Calu3 (cell line): ENCODE measurements at regions not wholly inside any gene's neighbourhood (a gene's known extent, or its start where the extent isn't known, plus 50 kb on each side); places are given as distances from the start of the nearest gene placed in this dataset.

Experiments
- BruUV-seq: library from RNA; stranded (reverse); fragments of 400-500 nt; replicated peaks from 2 replicates; lab custom pipeline; 2021; lab: Mats Ljungman, UMichigan
- CTCF ChIA-PET: fragments of 300-600 bp; sonication (Branson Sonifier 250); formaldehyde crosslinking; loops from one replicate; lab custom pipeline; 2022; ENCODE audit warnings: antibody characterized with exemption; lab: Charles Lee
- DNase-seq: peaks from one replicate; pipeline ENCODE4 v3.0.0; 2022
- H3K27ac Mint-ChIP-seq: one replicate; pipeline ENCODE4 v1.8.0; 2022; ENCODE audit warnings: mixed read lengths; ENCODE audit not compliant: unreplicated experiment
- H3K27me3 Mint-ChIP-seq: one replicate; pipeline ENCODE4 v1.8.0; 2022; ENCODE audit warnings: mixed read lengths; ENCODE audit not compliant: unreplicated experiment
- H3K36me3 Mint-ChIP-seq: one replicate; pipeline ENCODE4 v1.8.0; 2022; ENCODE audit warnings: mild to moderate bottlenecking, moderate library complexity, mixed read lengths; ENCODE audit not compliant: insufficient read depth, unreplicated experiment
- H3K4me1 Mint-ChIP-seq: one replicate; pipeline ENCODE4 v1.8.0; 2022; ENCODE audit warnings: mild to moderate bottlenecking, low read depth, mixed read lengths; ENCODE audit not compliant: unreplicated experiment
- H3K4me3 Mint-ChIP-seq: one replicate; pipeline ENCODE4 v1.8.0; 2022; ENCODE audit warnings: mild to moderate bottlenecking, low read depth, moderate library complexity, mixed read lengths; ENCODE audit not compliant: unreplicated experiment
- H3K9me3 Mint-ChIP-seq: one replicate; pipeline ENCODE4 v1.8.0; 2022; ENCODE audit warnings: low read depth, mixed read lengths; ENCODE audit not compliant: unreplicated experiment
- intact Hi-C: fragments of 100-400 bp; cut with micrococcal nuclease; formaldehyde crosslinking; loops from one replicate; pipeline ENCODE4 v1.10.0; 2022; ENCODE audit not compliant: unreplicated experiment
- TF ChIP-seq, protein P1 (sequence below): fragments of 200-600 bp; IDR thresholded peaks from one replicate; pipeline ENCODE4 v1.8.0; 2022; ENCODE audit warnings: antibody characterized with exemption; ENCODE audit not compliant: unreplicated experiment

- no peaks in the 10 kb centered on the region for H3K9me3 Mint-ChIP-seq
- intact Hi-C loops = no loop called here
- no TSS peak for BruUV-seq
- no peaks in the 10 kb centered on the region for H3K36me3 Mint-ChIP-seq
- no peak for DNase-seq
- H3K4me1 Mint-ChIP-seq = peaks cover under 1% of the 10 kb centered on the region
- H3K27ac Mint-ChIP-seq = no peak overlapping the region
- peaks cover 39% of the 10 kb centered on the region for H3K27me3 Mint-ChIP-seq
- TF ChIP-seq, protein P1, sequence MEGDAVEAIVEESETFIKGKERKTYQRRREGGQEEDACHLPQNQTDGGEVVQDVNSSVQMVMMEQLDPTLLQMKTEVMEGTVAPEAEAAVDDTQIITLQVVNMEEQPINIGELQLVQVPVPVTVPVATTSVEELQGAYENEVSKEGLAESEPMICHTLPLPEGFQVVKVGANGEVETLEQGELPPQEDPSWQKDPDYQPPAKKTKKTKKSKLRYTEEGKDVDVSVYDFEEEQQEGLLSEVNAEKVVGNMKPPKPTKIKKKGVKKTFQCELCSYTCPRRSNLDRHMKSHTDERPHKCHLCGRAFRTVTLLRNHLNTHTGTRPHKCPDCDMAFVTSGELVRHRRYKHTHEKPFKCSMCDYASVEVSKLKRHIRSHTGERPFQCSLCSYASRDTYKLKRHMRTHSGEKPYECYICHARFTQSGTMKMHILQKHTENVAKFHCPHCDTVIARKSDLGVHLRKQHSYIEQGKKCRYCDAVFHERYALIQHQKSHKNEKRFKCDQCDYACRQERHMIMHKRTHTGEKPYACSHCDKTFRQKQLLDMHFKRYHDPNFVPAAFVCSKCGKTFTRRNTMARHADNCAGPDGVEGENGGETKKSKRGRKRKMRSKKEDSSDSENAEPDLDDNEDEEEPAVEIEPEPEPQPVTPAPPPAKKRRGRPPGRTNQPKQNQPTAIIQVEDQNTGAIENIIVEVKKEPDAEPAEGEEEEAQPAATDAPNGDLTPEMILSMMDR = no peak
- H3K4me3 Mint-ChIP-seq = no peak overlapping the region
- CTCF ChIA-PET = no interaction called here
These were observed 271.3 kb downstream of the PARN start for GRCh38 chr16:14358697-14359305.

GRCh38 chr16:14357328-14357727 lies 272.7 kb downstream of the PARN start:
- intact Hi-C loops = no loop called here
- TF ChIP-seq, protein P1 = no peak
- no peak overlapping the region for H3K27ac Mint-ChIP-seq
- no peaks in the 10 kb centered on the region for H3K36me3 Mint-ChIP-seq
- H3K9me3 Mint-ChIP-seq = no peaks in the 10 kb centered on the region
- no peak for DNase-seq
- BruUV-seq = no TSS peak
- H3K4me1 Mint-ChIP-seq = no peaks in the 10 kb centered on the region
- H3K4me3 Mint-ChIP-seq = no peak overlapping the region
- CTCF ChIA-PET = no interaction called here
- peaks cover 39% of the 10 kb centered on the region for H3K27me3 Mint-ChIP-seq

DNA sequence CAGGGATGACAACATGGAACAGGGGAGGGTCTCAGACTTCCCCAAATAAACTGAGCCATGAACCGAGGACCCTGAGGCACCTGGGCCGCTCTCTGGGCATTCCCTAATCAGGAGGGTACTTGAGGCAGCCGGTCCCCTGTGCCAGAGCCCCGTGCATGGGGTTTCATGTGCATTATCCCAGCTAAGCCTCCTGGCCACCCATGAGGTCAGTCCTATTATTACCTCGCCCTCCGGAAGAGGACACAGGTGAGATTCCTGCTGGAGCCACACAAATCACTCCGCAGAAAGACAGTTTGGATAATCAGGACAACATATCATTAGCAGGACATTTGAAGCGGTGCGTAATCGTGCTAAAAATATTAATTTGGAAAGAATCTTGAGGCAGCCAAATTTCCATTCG lies 274.0 kb downstream of the PARN start:
- intact Hi-C loops = no loop called here
- Mint-ChIP-seq H3K4me3 (no peak overlapping the region), H3K4me1 (no peaks in the 10 kb centered on the region), H3K27ac (no peak overlapping the region), H3K27me3 (peaks cover 39% of the 10 kb centered on the region), H3K9me3 (no peaks in the 10 kb centered on the region), H3K36me3 (no peaks in the 10 kb centered on the region)
- TF ChIP-seq, protein P1 = no peak
- no TSS peak for BruUV-seq
- CTCF ChIA-PET = interaction anchor here (0.5 kb wide), 1 partner anchor 12 kb away, joined by 4 read pairs; no protein-coding TSS in a partner anchor
- DNase-seq = no peak

DNA sequence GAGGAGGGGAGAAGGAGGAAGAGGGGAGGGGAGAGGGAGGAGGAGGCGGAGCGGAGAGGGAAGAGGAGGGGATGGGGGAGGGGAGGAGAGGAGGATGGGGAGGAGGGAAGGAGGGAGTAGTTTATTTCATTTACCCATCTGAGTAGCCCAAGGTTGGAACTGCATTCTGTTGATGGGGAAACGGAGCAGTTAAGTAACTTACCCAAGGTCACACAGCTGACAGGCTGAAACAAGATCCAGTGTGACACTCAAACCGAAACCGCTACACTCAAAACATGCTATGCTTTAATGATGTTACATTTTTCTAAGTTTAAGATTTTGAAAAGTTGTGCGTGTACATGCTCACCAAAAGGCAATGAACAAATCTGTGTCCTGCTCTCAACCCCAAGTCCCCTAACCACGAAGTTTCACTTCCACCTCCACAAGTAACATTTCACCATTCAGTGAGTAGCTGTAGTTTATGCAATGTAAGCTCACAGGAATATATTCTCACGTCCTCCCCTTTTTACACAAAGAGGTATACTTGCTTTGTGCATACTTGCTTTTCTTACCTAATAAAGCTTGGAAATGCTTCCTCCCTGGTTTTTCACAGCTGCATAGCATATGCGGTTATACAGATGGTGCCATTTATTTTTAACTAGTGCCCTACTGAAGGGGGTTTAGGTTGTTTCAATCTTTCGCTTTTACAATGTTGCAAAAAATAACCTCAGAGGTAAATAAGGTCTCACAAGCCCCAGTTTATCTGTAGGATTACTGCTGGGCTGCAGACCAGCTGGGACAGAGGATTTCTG lies 275.3 kb downstream of the PARN start:
- Mint-ChIP-seq H3K9me3 (no peaks in the 10 kb centered on the region), H3K27ac (no peak overlapping the region), H3K27me3 (peaks cover 36% of the 10 kb centered on the region), H3K36me3 (no peaks in the 10 kb centered on the region), H3K4me3 (no peak overlapping the region), H3K4me1 (no peaks in the 10 kb centered on the region)
- intact Hi-C loops = no loop called here
- TF ChIP-seq, protein P1 = no peak
- no peak for DNase-seq
- CTCF ChIA-PET = interaction anchor here (0.6 kb wide), 1 partner anchor 36 kb away, joined by 4 read pairs; no protein-coding TSS in a partner anchor
- BruUV-seq = no TSS peak
